ENCODE measurements at regions not wholly inside any gene's neighbourhood (a gene's known extent, or its start where the extent isn't known, plus 50 kb on each side); places are given as distances from the start of the nearest gene placed in this dataset.

GRCh38 chr4:59881632-59882031 lies 1318.5 kb upstream of the ADGRL3 start:
- TF ChIP-seq GATA2 (IDR thresholded peaks at IDR 0.05; ENCODE audit: low read depth, low read length) (no peak), GATA3 (IDR thresholded peaks at IDR 0.05; ENCODE audit: low read depth, low read length) (no peak)
